Epithelial cell of proximal tubule (primary cell): ENCODE measurements at regions not wholly inside any gene's neighbourhood (a gene's known extent, or its start where the extent isn't known, plus 50 kb on each side); places are given as distances from the start of the nearest gene placed in this dataset.

Source experiments
- DNase-seq: peaks from one replicate; pipeline ENCODE4 v3.0.0-alpha.2; 2011; ENCODE audit warnings: low read depth
- H3K4me3 ChIP-seq: 2 replicates; pipeline ENCODE4 v1.5.1; 2011; ENCODE audit warnings: low read depth, mild to moderate bottlenecking, low read length
- CTCF ChIP-seq: conservative IDR thresholded peaks from 2 replicates; pipeline ENCODE4 v1.5.1; 2012; ENCODE audit warnings: low read depth, mild to moderate bottlenecking, low read length

GRCh38 chr17:77493901-77494663 lies 353.3 kb downstream of the SEC14L1 start:
- no peak for DNase-seq
- TF ChIP-seq CTCF: no peak
- no peak overlapping the region for H3K4me3 ChIP-seq

- peak; percentile 96 for TF ChIP-seq CTCF
- H3K4me3 ChIP-seq: no peak overlapping the region
- no peak for DNase-seq
Measured at GRCh38 chr17:77494664-77495435, 354.1 kb downstream of the SEC14L1 start.

GRCh38 chr17:77495575-77495974 lies 354.8 kb downstream of the SEC14L1 start:
- H3K4me3 ChIP-seq: no peak overlapping the region
- TF ChIP-seq CTCF: no peak
- DNase-seq: no peak

GRCh38 chr17:77496401-77496801 lies 355.6 kb downstream of the SEC14L1 start:
- DNase-seq: no peak
- no peak overlapping the region for H3K4me3 ChIP-seq
- no peak for TF ChIP-seq CTCF

GRCh38 chr17:77496831-77497577 lies 356.2 kb downstream of the SEC14L1 start:
- no peak for DNase-seq
- H3K4me3 ChIP-seq: no peak overlapping the region
- no peak for TF ChIP-seq CTCF

- no peak for TF ChIP-seq CTCF
- H3K4me3 ChIP-seq: no peak overlapping the region
- DNase-seq: no peak
Measured at GRCh38 chr17:77497578-77497934, 356.8 kb downstream of the SEC14L1 start.
